H1 (cell line): ENCODE measurements at regions not wholly inside any gene's neighbourhood (a gene's known extent, or its start where the extent isn't known, plus 50 kb on each side); places are given as distances from the start of the nearest gene placed in this dataset.

ENCODE experiments used
- CTCF ChIA-PET: fragments of 300-600 bp; sonication (Branson Sonifier 250); formaldehyde crosslinking; loops from one replicate; lab custom pipeline; 2021; ENCODE audit not compliant: partially characterized antibody; lab: Charles Lee
- POLR2A ChIA-PET: fragments of 300-600 bp; sonication (Branson Sonifier 250); formaldehyde crosslinking; loops from one replicate; lab custom pipeline; 2021; ENCODE audit warnings: inconsistent platforms; ENCODE audit not compliant: partially characterized antibody; lab: Charles Lee
- DNase-seq, 2 experiments: peaks; one replicate each; pipeline versions ENCODE4 v3.0.0 to v3.0.0-alpha.2; 2010 to 2022; ENCODE audit warnings: low spot score in 2 of 2, low read depth in 1 of 2, mixed read lengths in 1 of 2
- FAIRE-seq: peaks from 2 replicates; lab custom pipeline; 2011; peaks lifted over from hg19 to GRCh38; lab: Jason Lieb, UNC
- H2AFZ ChIP-seq: 2 replicates; pipeline ENCODE4 v1.8.1; 2012; ENCODE audit warnings: low read length, inconsistent platforms
- H2AK5ac ChIP-seq: 2 replicates; pipeline ENCODE4 v1.6.1; 2013; ENCODE audit warnings: low read depth, low read length
- H2BK120ac ChIP-seq: replicated peaks from 2 replicates; pipeline ENCODE3; 2013; ENCODE audit warnings: low read depth, low read length, inconsistent platforms
- H2BK12ac ChIP-seq: 2 replicates; pipeline ENCODE4 v1.6.1; 2013; ENCODE audit warnings: low read depth, low read length
- H2BK15ac ChIP-seq: 2 replicates; pipeline ENCODE4 v1.6.1; 2013; ENCODE audit warnings: low read length
- H2BK20ac ChIP-seq: 2 replicates; pipeline ENCODE4 v1.6.1; 2013; ENCODE audit warnings: low read length
- H2BK5ac ChIP-seq: 2 replicates; pipeline ENCODE4 v1.6.1; 2013; ENCODE audit warnings: low read depth, low read length
- H3K14ac ChIP-seq: 2 replicates; pipeline ENCODE4 v1.6.1; 2013; ENCODE audit warnings: inconsistent platforms; ENCODE audit not compliant: insufficient read length
- H3K18ac ChIP-seq: 2 replicates; pipeline ENCODE4 v1.6.1; 2013; ENCODE audit warnings: low read length; ENCODE audit errors: extremely low read depth
- H3K23ac ChIP-seq: 2 replicates; pipeline ENCODE4 v1.6.1; 2013; ENCODE audit warnings: inconsistent platforms; ENCODE audit not compliant: insufficient read length
- H3K23me2 ChIP-seq: 2 replicates; pipeline ENCODE4 v1.6.1; 2013; ENCODE audit warnings: low read depth, low read length
- H3K27ac ChIP-seq: 2 replicates; pipeline ENCODE4 v1.6.1; 2011; ENCODE audit warnings: low read depth, low read length, inconsistent platforms
- H3K27me3 ChIP-seq, 4 experiments: replicated peaks in 1 of 4; 1 replicate in 1 of 4; 2 replicates in 3 of 4; pipeline versions ENCODE4 v1.6.1 to v1.8.1; 2011 to 2013; ENCODE audit warnings: low read length in 3 of 4, mild to moderate bottlenecking in 3 of 4, inconsistent platforms in 2 of 4, mixed read lengths in 2 of 4, moderate library complexity in 1 of 4; ENCODE audit not compliant: control insufficient read depth in 3 of 4, insufficient read depth in 3 of 4; ENCODE audit errors: extremely low read depth in 1 of 4
- H3K36me3 ChIP-seq, 4 experiments: 2 replicates each; pipeline versions ENCODE4 v1.6.1 to v1.8.1; 2011 to 2013; ENCODE audit warnings: mild to moderate bottlenecking in 4 of 4, low read length in 3 of 4, moderate library complexity in 2 of 4, control low read depth in 1 of 4, inconsistent platforms in 1 of 4; ENCODE audit not compliant: insufficient read depth in 4 of 4, control insufficient read depth in 2 of 4
- H3K4ac ChIP-seq: replicated peaks from 2 replicates; pipeline ENCODE3; 2013; ENCODE audit warnings: low read length, low read depth, mixed read lengths, inconsistent platforms; ENCODE audit not compliant: insufficient read length
- H3K4me1 ChIP-seq, 4 experiments: replicated peaks in 1 of 4; 1 replicate in 1 of 4; 2 replicates in 3 of 4; pipeline versions ENCODE4 v1.6.1 to v1.8.1; 2011 to 2013; ENCODE audit warnings: low read length in 3 of 4, inconsistent platforms in 2 of 4, mixed read lengths in 1 of 4; ENCODE audit not compliant: insufficient read depth in 4 of 4, control insufficient read depth in 3 of 4
- H3K4me2 ChIP-seq, 2 experiments: 2 replicates each; pipeline versions ENCODE4 v1.6.1 to v1.8.1; 2011 to 2013; ENCODE audit warnings: low read depth in 2 of 2, low read length in 2 of 2, control low read depth in 1 of 2, inconsistent platforms in 1 of 2, mild to moderate bottlenecking in 1 of 2; ENCODE audit not compliant: insufficient read depth in 1 of 2
- H3K4me3 ChIP-seq, 4 experiments: fragments of 200-600, 300-600 bp in 1 of 4; sonication (generic), shearing (Covaris generic), sonication (Bioruptor Twin) in 1 of 4; 2 replicates each; pipeline versions ENCODE4 v1.5.1 to v1.8.1; 2011 to 2016; ENCODE audit warnings: low read length in 4 of 4, low read depth in 3 of 4, control low read depth in 2 of 4, inconsistent platforms in 2 of 4, mild to moderate bottlenecking in 2 of 4, mixed read lengths in 1 of 4, moderate library complexity in 1 of 4; ENCODE audit not compliant: insufficient read depth in 2 of 4; ENCODE audit errors: extremely low read depth in 1 of 4
- H3K56ac ChIP-seq: replicated peaks from 2 replicates; pipeline ENCODE3; 2013; ENCODE audit warnings: low read depth, mild to moderate bottlenecking, mixed read lengths, low read length, inconsistent platforms; ENCODE audit not compliant: insufficient read length
- H3K79me1 ChIP-seq: 2 replicates; pipeline ENCODE4 v1.6.1; 2013; ENCODE audit warnings: low read depth, low read length, control low read depth
- H3K79me2 ChIP-seq, 2 experiments: 2 replicates each; pipeline versions ENCODE4 v1.6.1 to v1.8.1; 2012 to 2013; ENCODE audit warnings: low read length in 2 of 2, mild to moderate bottlenecking in 2 of 2, inconsistent platforms in 1 of 2; ENCODE audit not compliant: insufficient read depth in 2 of 2, control insufficient read depth in 1 of 2
- H3K9ac ChIP-seq, 4 experiments: replicated peaks in 1 of 4; 1 replicate in 1 of 4; 2 replicates in 3 of 4; pipeline versions ENCODE4 v1.6.1 to v1.8.1; 2011 to 2013; ENCODE audit warnings: low read depth in 3 of 4, low read length in 3 of 4, control low read depth in 2 of 4, mild to moderate bottlenecking in 2 of 4, moderate library complexity in 2 of 4, inconsistent platforms in 1 of 4; ENCODE audit errors: extremely low read depth in 1 of 4
- H3K9me3 ChIP-seq, 2 experiments: 2 replicates each; pipeline versions ENCODE4 v1.6.1 to v1.8.1; 2012 to 2013; ENCODE audit warnings: mild to moderate bottlenecking in 2 of 2, moderate library complexity in 2 of 2, control low read depth in 1 of 2, inconsistent platforms in 1 of 2, low read depth in 1 of 2, low read length in 1 of 2, mixed read lengths in 1 of 2; ENCODE audit not compliant: insufficient read depth in 2 of 2
- H4K20me1 ChIP-seq, 2 experiments: replicated peaks in 1 of 2; 2 replicates each; pipeline versions ENCODE3 to v1.8.1; 2011 to 2013; ENCODE audit warnings: inconsistent platforms in 2 of 2, low read length in 2 of 2, mild to moderate bottlenecking in 1 of 2; ENCODE audit not compliant: insufficient read depth in 2 of 2, control insufficient read depth in 1 of 2
- H4K5ac ChIP-seq: 2 replicates; pipeline ENCODE4 v1.6.1; 2013; ENCODE audit warnings: low read length, low read depth, mixed read lengths, inconsistent platforms; ENCODE audit not compliant: insufficient read length
- H4K8ac ChIP-seq: 2 replicates; pipeline ENCODE4 v1.8.0; 2013; ENCODE audit warnings: mild to moderate bottlenecking, moderate library complexity, low read length, inconsistent platforms; ENCODE audit not compliant: insufficient read depth; ENCODE audit errors: extremely low read depth
- H4K91ac ChIP-seq: replicated peaks from 2 replicates; pipeline ENCODE3; 2013; ENCODE audit warnings: low read length, mixed read lengths, inconsistent platforms; ENCODE audit not compliant: insufficient read length
- CEBPB ChIP-seq: IDR thresholded peaks from 2 replicates; pipeline ENCODE4 v1.6.1; 2012; ENCODE audit warnings: low read depth, low read length
- EGR1 ChIP-seq: IDR thresholded peaks from 2 replicates; pipeline ENCODE4 v1.6.1; 2011; ENCODE audit warnings: low read depth, low read length, borderline replicate concordance
- FOSL1 ChIP-seq: IDR thresholded peaks from 2 replicates; pipeline ENCODE4 v1.6.1; 2011; ENCODE audit warnings: mild to moderate bottlenecking, low read depth, low read length, moderate library complexity; ENCODE audit not compliant: insufficient read depth
- HDAC2 ChIP-seq, 2 experiments: fragments of 300-600 bp in 1 of 2; sonication (generic) in 1 of 2; IDR thresholded peaks; 2 replicates each; pipeline ENCODE4 v1.6.1; 2011 to 2012; ENCODE audit warnings: low read depth in 2 of 2, low read length in 2 of 2, mild to moderate bottlenecking in 2 of 2, moderate library complexity in 2 of 2, borderline replicate concordance in 1 of 2, inconsistent platforms in 1 of 2
- JUND ChIP-seq: IDR thresholded peaks from 2 replicates; pipeline ENCODE4 v1.6.1; 2011; ENCODE audit warnings: mild to moderate bottlenecking, improper control_type of control experiment, low read length
- NANOG ChIP-seq: IDR thresholded peaks from 2 replicates; pipeline ENCODE4 v1.6.1; 2011; ENCODE audit warnings: low read length, low read depth, mild to moderate bottlenecking, inconsistent platforms; ENCODE audit not compliant: insufficient read depth, poor library complexity, severe bottlenecking
- POU5F1 ChIP-seq: IDR thresholded peaks from 2 replicates; pipeline ENCODE4 v1.6.1; 2011; ENCODE audit warnings: low read depth, mild to moderate bottlenecking, low read length, moderate library complexity
- RAD21 ChIP-seq, 2 experiments: IDR thresholded peaks in 1 of 2; conservative IDR thresholded peaks in 1 of 2; 2 replicates each; pipeline ENCODE4 v1.6.1; 2011; ENCODE audit warnings: low read depth in 2 of 2, low read length in 2 of 2, improper control_type of control experiment in 1 of 2, inconsistent platforms in 1 of 2, mild to moderate bottlenecking in 1 of 2, moderate library complexity in 1 of 2
- RNF2 ChIP-seq: fragments of 200-900, 300-1000 bp; sonication (generic); IDR thresholded peaks from 2 replicates; pipeline ENCODE4 v1.7.1; 2016; ENCODE audit warnings: borderline replicate concordance, low read depth, mild to moderate bottlenecking, antibody characterized with exemption, low read length; ENCODE audit not compliant: poor library complexity, severe bottlenecking; ENCODE audit errors: missing control alignments
- RXRA ChIP-seq: IDR thresholded peaks from 2 replicates; pipeline ENCODE4 v1.6.1; 2011; ENCODE audit warnings: low read depth, mild to moderate bottlenecking, low read length, moderate library complexity; ENCODE audit not compliant: insufficient read depth
- SAP30 ChIP-seq: fragments of 300-600 bp; sonication (generic); IDR thresholded peaks from 2 replicates; pipeline ENCODE4 v1.7.1; 2012; ENCODE audit warnings: low read length, moderate library complexity, mild to moderate bottlenecking, inconsistent platforms; ENCODE audit not compliant: insufficient read depth, insufficient replicate concordance
- SIRT6 ChIP-seq: IDR thresholded peaks from one replicate; pipeline ENCODE4 v1.7.1; 2012; ENCODE audit warnings: low read length, inconsistent platforms
- SP1 ChIP-seq: IDR thresholded peaks from 2 replicates; pipeline ENCODE4 v1.6.1; 2011; ENCODE audit warnings: low read depth, low read length
- TAF7 ChIP-seq: optimal IDR thresholded peaks from 2 replicates; pipeline ENCODE3; 2011; ENCODE audit warnings: low read depth, mild to moderate bottlenecking, inconsistent platforms, low read length, moderate library complexity, borderline replicate concordance
- TBP ChIP-seq: IDR thresholded peaks from 2 replicates; pipeline ENCODE4 v1.6.1; 2011; ENCODE audit warnings: low read depth, low read length, improper control_type of control experiment
- WGBS, 2 experiments: shearing (Covaris generic) in 1 of 2; methylation state at CpG; one replicate each; pipeline versions ENCODE4 v1.1.6 to v1.1.7; 2013 to 2015; ENCODE audit warnings: low lambda C conversion rate in 2 of 2, mixed read lengths in 2 of 2, inconsistent platforms in 1 of 2, low coverage in 1 of 2, missing lambda C conversion rate in 1 of 2; ENCODE audit not compliant: insufficient replicate concordance in 2 of 2, insufficient coverage in 1 of 2, insufficient read length in 1 of 2; ENCODE audit errors: extremely low coverage in 1 of 2, missing lambda C conversion rate in 1 of 2; 5-methylcytosine and 5-hydroxymethylcytosine counted together

GRCh38 chr14:43056106-43056505 lies 1449.4 kb downstream of the LRFN5 start:
- Histone ChIP-seq H3K18ac (no peak overlapping the region), H2BK20ac (no peak overlapping the region), H3K4me3 (no peak overlapping the region), H4K91ac (no peak overlapping the region), H3K79me1 (no peaks in the 10 kb centered on the region), H3K56ac (no peak overlapping the region), H3K23ac (no peak overlapping the region), H2BK12ac (no peak overlapping the region), H2AK5ac (no peak overlapping the region), H3K9ac (no peak overlapping the region), H4K5ac (no peak overlapping the region), H2BK15ac (no peak overlapping the region), H3K79me2 (no peaks in the 10 kb centered on the region), H2BK120ac (no peak overlapping the region), H3K14ac (no peak overlapping the region), H3K4ac (no peak overlapping the region), H3K4me1 (no peaks in the 10 kb centered on the region), H3K23me2 (no peaks in the 10 kb centered on the region), H4K20me1 (no peaks in the 10 kb centered on the region), H2AFZ (no peak overlapping the region), H3K9me3 (no peaks in the 10 kb centered on the region), H3K36me3 (no peaks in the 10 kb centered on the region), H4K8ac (no peak overlapping the region), H3K4me2 (no peak overlapping the region), H3K27me3 (no peaks in the 10 kb centered on the region), H3K27ac (no peak overlapping the region), H2BK5ac (no peak overlapping the region)
- CTCF ChIA-PET: no interaction called here
- 100% methylated on average over 1 of the region's 1 CpG; no CpG with 5 or more reads in 1 of the 2 experiments for WGBS, 2 experiments
- DNase-seq: no peak
- no peak for FAIRE-seq
- POLR2A ChIA-PET: no interaction called here
- TF ChIP-seq RAD21 (IDR thresholded peaks at IDR 0.05 in 1 of 2, conservative IDR thresholded peaks at IDR 0.05 in 1 of 2; ENCODE audit: low read depth in 2 of 2, low read length in 2 of 2) (no peak), HDAC2 (IDR thresholded peaks at IDR 0.05; ENCODE audit: borderline replicate concordance in 1 of 2, low read depth in 2 of 2, low read length in 2 of 2) (no peak), SP1 (no peak), RNF2 (no peak), RXRA (no peak), TAF7 (no peak), EGR1 (no peak), SAP30 (no peak), POU5F1 (no peak), FOSL1 (no peak), SIRT6 (no peak), JUND (no peak), TBP (no peak), NANOG (no peak), CEBPB (no peak)
